Suprapubic skin (tissue), 3 donors: ENCODE measurements at regions not wholly inside any gene's neighbourhood (a gene's known extent, or its start where the extent isn't known, plus 50 kb on each side); places are given as distances from the start of the nearest gene placed in this dataset.

ENCODE experiments used
- CTCF ChIP-seq, 2 donors: fragments of 200-600 bp in 1 of 2; fragments of 450-650 bp in 1 of 2; sonication (generic) in 1 of 2; IDR thresholded peaks; one replicate each; pipeline ENCODE4 v1.5.1; 2016 to 2019; ENCODE audit warnings: antibody characterized with exemption in 2 of 2, mild to moderate bottlenecking in 1 of 2, moderate library complexity in 1 of 2
- EP300 ChIP-seq: sonication (generic); formaldehyde crosslinking; IDR thresholded peaks from one replicate; pipeline ENCODE4 v1.6.1; 2017; ENCODE audit warnings: antibody characterized with exemption
- POLR2A ChIP-seq, 2 donors: fragments of 450-650 bp; IDR thresholded peaks; one replicate each; pipeline ENCODE4 v1.6.1; 2017; ENCODE audit warnings: antibody characterized with exemption in 2 of 2, mild to moderate bottlenecking in 2 of 2, moderate library complexity in 2 of 2

GRCh38 chr2:129765326-129765677, 214.2 kb upstream of the RAB6C start:
- TF ChIP-seq EP300 = no peak
- no peak for TF ChIP-seq POLR2A (IDR thresholded peaks at IDR 0.05)
- TF ChIP-seq CTCF (IDR thresholded peaks at IDR 0.05) = no peak
